Keratinocyte (primary cell): ENCODE measurements at regions not wholly inside any gene's neighbourhood (a gene's known extent, or its start where the extent isn't known, plus 50 kb on each side); places are given as distances from the start of the nearest gene placed in this dataset.

Experiments used
- DNase-seq: peaks from one replicate; pipeline ENCODE4 v3.0.0-alpha.2; 2011; ENCODE audit warnings: low read depth, missing footprints, low spot score
- FAIRE-seq: peaks from 2 replicates; lab custom pipeline; 2011; peaks lifted over from hg19 to GRCh38; lab: Jason Lieb, UNC
- H2AFZ ChIP-seq: 2 replicates; pipeline ENCODE4 v1.6.0; 2012; ENCODE audit warnings: low read length, control low read depth, inconsistent platforms; ENCODE audit not compliant: control insufficient read depth
- H3K27ac ChIP-seq: 2 replicates; pipeline ENCODE4 v1.5.1; 2011; ENCODE audit warnings: low read length; ENCODE audit not compliant: control insufficient read depth, insufficient read depth
- H3K27me3 ChIP-seq: 3 replicates; pipeline ENCODE4 v1.6.0; 2011; ENCODE audit warnings: low read length; ENCODE audit not compliant: control insufficient read depth, insufficient read depth; ENCODE audit errors: extremely low read depth
- H3K36me3 ChIP-seq, 2 experiments: 2 replicates in 1 of 2; 3 replicates in 1 of 2; pipeline ENCODE4 v1.5.1; 2011; ENCODE audit warnings: low read length in 2 of 2, mild to moderate bottlenecking in 1 of 2; ENCODE audit not compliant: control insufficient read depth in 2 of 2, insufficient read depth in 2 of 2; ENCODE audit errors: extremely low read depth in 1 of 2
- H3K4me1 ChIP-seq: 3 replicates; pipeline ENCODE4 v1.5.1; 2011; ENCODE audit warnings: low read length; ENCODE audit not compliant: control insufficient read depth, insufficient read depth; ENCODE audit errors: extremely low read depth
- H3K4me2 ChIP-seq: 3 replicates; pipeline ENCODE4 v1.6.0; 2011; ENCODE audit warnings: low read depth, low read length; ENCODE audit not compliant: control insufficient read depth, insufficient read depth; ENCODE audit errors: extremely low read depth
- H3K4me3 ChIP-seq, 3 experiments: fragments of 200-600 bp in 1 of 3; sonication (generic) in 1 of 3; 2 replicates in 2 of 3; 3 replicates in 1 of 3; pipeline ENCODE4 v1.5.1; 2011 to 2016; ENCODE audit warnings: low read length in 3 of 3, mild to moderate bottlenecking in 3 of 3, control low read depth in 2 of 3, inconsistent platforms in 1 of 3, low read depth in 1 of 3, mixed read lengths in 1 of 3, mixed run types in 1 of 3, moderate library complexity in 1 of 3; ENCODE audit not compliant: control insufficient read depth in 2 of 3, insufficient read depth in 2 of 3; ENCODE audit errors: extremely low read depth in 1 of 3
- H3K79me2 ChIP-seq: 2 replicates; pipeline ENCODE4 v1.6.0; 2012; ENCODE audit warnings: low read length; ENCODE audit not compliant: control insufficient read depth, insufficient read depth
- H3K9ac ChIP-seq: 3 replicates; pipeline ENCODE4 v1.6.0; 2011; ENCODE audit warnings: low read length; ENCODE audit not compliant: control insufficient read depth, insufficient read depth; ENCODE audit errors: extremely low read depth
- H3K9me1 ChIP-seq: 3 replicates; pipeline ENCODE4 v1.6.0; 2011; ENCODE audit warnings: low read length; ENCODE audit not compliant: control insufficient read depth, insufficient read depth; ENCODE audit errors: extremely low read depth
- H3K9me3 ChIP-seq: 2 replicates; pipeline ENCODE4 v1.5.1; 2012; ENCODE audit warnings: low read depth, low read length; ENCODE audit not compliant: control insufficient read depth
- H4K20me1 ChIP-seq: 3 replicates; pipeline ENCODE4 v1.6.0; 2011; ENCODE audit warnings: low read length; ENCODE audit not compliant: control insufficient read depth, insufficient read depth; ENCODE audit errors: extremely low read depth
- CTCF ChIP-seq, 3 experiments: IDR thresholded peaks in 1 of 3; conservative IDR thresholded peaks in 1 of 3; optimal IDR thresholded peaks in 1 of 3; 2 replicates in 2 of 3; 3 replicates in 1 of 3; pipeline versions ENCODE3 to v1.5.1; 2011; ENCODE audit warnings: low read length in 3 of 3, mild to moderate bottlenecking in 3 of 3, moderate library complexity in 2 of 3, control low read depth in 1 of 3, inconsistent platforms in 1 of 3; ENCODE audit not compliant: insufficient read depth in 2 of 3; ENCODE audit errors: extremely low read depth in 1 of 3
- EZH2 ChIP-seq: IDR thresholded peaks from one replicate; pipeline ENCODE4 v1.6.1; 2012; ENCODE audit warnings: inconsistent platforms, mild to moderate bottlenecking, low read length, moderate library complexity
- dilution Hi-C: fragments of 300-500 bp; cut with MboI; formaldehyde crosslinking; loops from one replicate; pipeline ENCODE4 v1.7.0; 2020; ENCODE audit warnings: low sequenced_read_pairs; ENCODE audit not compliant: extremely low pct_ligation_motif_present

GRCh38 chr18:40063488-40063887 lies 1891.5 kb upstream of the PIK3C3 start:
- H3K27ac ChIP-seq: no peak overlapping the region
- DNase-seq: no peak
- no peaks in the 10 kb centered on the region for H3K36me3 ChIP-seq
- no peaks in the 10 kb centered on the region for H3K27me3 ChIP-seq
- no peaks in the 10 kb centered on the region for H3K9me1 ChIP-seq
- no peak overlapping the region for H3K9ac ChIP-seq
- no peak for FAIRE-seq
- H4K20me1 ChIP-seq: no peaks in the 10 kb centered on the region
- no peaks in the 10 kb centered on the region for H3K79me2 ChIP-seq
- no peak overlapping the region for H3K4me3 ChIP-seq
- no peaks in the 10 kb centered on the region for H3K9me3 ChIP-seq
- H3K4me2 ChIP-seq: no peak overlapping the region
- no peak overlapping the region for H2AFZ ChIP-seq
- no peaks in the 10 kb centered on the region for H3K4me1 ChIP-seq
- dilution Hi-C loops: no loop called here
- TF ChIP-seq EZH2: no peak
- no peak for TF ChIP-seq CTCF (optimal IDR thresholded peaks at IDR 0.05 in 1 of 3, IDR thresholded peaks at IDR 0.05 in 1 of 3, conservative IDR thresholded peaks at IDR 0.05 in 1 of 3; ENCODE audit: extremely low read depth in 1 of 3, insufficient read depth in 2 of 3, low read length in 3 of 3)

GRCh38 chr18:40061086-40061485 lies 1893.9 kb upstream of the PIK3C3 start:
- Histone ChIP-seq H3K4me2 (no peak overlapping the region), H3K9me1 (no peaks in the 10 kb centered on the region), H3K27ac (no peak overlapping the region), H2AFZ (no peak overlapping the region), H3K36me3 (no peaks in the 10 kb centered on the region), H4K20me1 (no peaks in the 10 kb centered on the region), H3K79me2 (no peaks in the 10 kb centered on the region), H3K4me3 (no peak overlapping the region), H3K4me1 (no peaks in the 10 kb centered on the region), H3K27me3 (no peaks in the 10 kb centered on the region), H3K9ac (no peak overlapping the region), H3K9me3 (no peaks in the 10 kb centered on the region)
- dilution Hi-C loops: no loop called here
- TF ChIP-seq CTCF (optimal IDR thresholded peaks at IDR 0.05 in 1 of 3, IDR thresholded peaks at IDR 0.05 in 1 of 3, conservative IDR thresholded peaks at IDR 0.05 in 1 of 3; ENCODE audit: extremely low read depth in 1 of 3, insufficient read depth in 2 of 3, low read length in 3 of 3) (no peak), EZH2 (no peak)
- DNase-seq: no peak
- no peak for FAIRE-seq
